Activated naive CD4-positive, alpha-beta T cell treated with anti-CD3 and anti-CD28 coated beads, Interleukin-2, amount 10 ng/mL, durations not matched to agents 7 days and 5 days (primary cell): ENCODE measurements at regions not wholly inside any gene's neighbourhood (a gene's known extent, or its start where the extent isn't known, plus 50 kb on each side); places are given as distances from the start of the nearest gene placed in this dataset.

Experiments
- CTCF ChIA-PET: fragments of 350-600 bp; sonication (Branson Sonifier 250); formaldehyde crosslinking; loops from one replicate; lab custom pipeline; 2021; ENCODE audit warnings: antibody characterized with exemption; lab: Charles Lee
- DNase-seq: peaks from one replicate; pipeline ENCODE4 v3.0.0-alpha.2; 2020
- H3K27ac Mint-ChIP-seq: one replicate; pipeline ENCODE4 v1.8.0; 2021; ENCODE audit warnings: mild to moderate bottlenecking, moderate library complexity, mixed read lengths
- H3K27me3 Mint-ChIP-seq: one replicate; pipeline ENCODE4 v1.8.0; 2021; ENCODE audit warnings: mild to moderate bottlenecking, mixed read lengths
- H3K36me3 Mint-ChIP-seq: one replicate; pipeline ENCODE4 v1.8.0; 2021; ENCODE audit warnings: mixed read lengths
- H3K4me1 Mint-ChIP-seq: one replicate; pipeline ENCODE4 v1.8.0; 2021; ENCODE audit warnings: mixed read lengths
- H3K4me3 Mint-ChIP-seq: one replicate; pipeline ENCODE4 v1.8.0; 2021; ENCODE audit warnings: mild to moderate bottlenecking, moderate library complexity, mixed read lengths
- H3K9me3 Mint-ChIP-seq: one replicate; pipeline ENCODE4 v1.8.0; 2021; ENCODE audit warnings: mixed read lengths

- Mint-ChIP-seq H3K27me3 (no peaks in the 10 kb centered on the region), H3K4me1 (no peaks in the 10 kb centered on the region), H3K9me3 (peaks cover 4% of the 10 kb centered on the region), H3K27ac (no peak overlapping the region), H3K36me3 (no peaks in the 10 kb centered on the region), H3K4me3 (no peak overlapping the region)
- CTCF ChIA-PET: no interaction called here
- no peak for DNase-seq
Measured at GRCh38 chr1:104353580-104353979, 603.9 kb downstream of the AMY1C start.

DNA sequence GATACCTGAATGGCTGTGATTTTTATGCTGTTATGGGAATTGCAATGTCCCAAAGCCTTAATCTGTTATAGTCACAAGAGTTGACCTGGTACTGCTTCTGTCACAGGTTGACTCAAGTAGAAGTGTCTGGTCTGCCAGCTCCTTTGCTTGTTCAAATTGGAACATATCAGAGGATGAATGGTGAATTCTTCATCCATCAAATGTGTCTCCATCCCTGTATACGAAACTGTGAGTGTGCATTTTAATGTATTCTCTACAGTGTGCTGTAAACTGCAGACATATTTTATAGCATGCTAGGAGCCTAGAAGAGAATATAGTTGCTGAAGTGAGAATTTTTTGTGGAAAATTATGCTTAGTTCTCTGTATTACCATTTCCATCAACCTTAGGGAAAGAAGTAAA lies 608.4 kb downstream of the AMY1C start:
- no peaks in the 10 kb centered on the region for H3K27me3 Mint-ChIP-seq

DNA sequence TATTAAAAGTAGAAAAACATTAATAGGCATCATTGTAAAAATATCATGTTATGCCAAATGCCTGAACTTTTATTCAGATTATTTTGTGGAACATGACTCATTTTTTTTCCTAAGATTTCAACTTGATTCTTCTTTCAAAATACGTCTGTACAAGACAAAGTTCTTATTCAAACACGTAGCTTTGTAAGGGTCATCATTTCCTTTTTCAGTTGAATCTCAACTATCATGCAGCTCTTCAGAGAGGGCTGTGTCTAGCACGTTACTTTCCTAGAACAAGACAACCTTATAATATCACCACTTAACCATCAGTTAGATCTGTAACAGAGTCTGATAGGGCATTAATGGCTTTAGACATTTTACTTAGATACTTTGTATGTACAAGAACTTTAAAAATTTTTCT lies 608.9 kb downstream of the AMY1C start:
- no peaks in the 10 kb centered on the region for H3K4me1 Mint-ChIP-seq
- peaks cover 10% of the 10 kb centered on the region for H3K9me3 Mint-ChIP-seq
- no peak for DNase-seq
- no peaks in the 10 kb centered on the region for H3K27me3 Mint-ChIP-seq
- H3K27ac Mint-ChIP-seq: no peak overlapping the region
- H3K36me3 Mint-ChIP-seq: no peaks in the 10 kb centered on the region
- CTCF ChIA-PET: no interaction called here
- H3K4me3 Mint-ChIP-seq: no peak overlapping the region

More for the DNA sequence above, 608.4 kb downstream of the AMY1C start:
- H3K4me3 Mint-ChIP-seq: no peak overlapping the region
- H3K36me3 Mint-ChIP-seq: no peaks in the 10 kb centered on the region
- CTCF ChIA-PET: no interaction called here
- no peaks in the 10 kb centered on the region for H3K4me1 Mint-ChIP-seq
- H3K27ac Mint-ChIP-seq: no peak overlapping the region
- DNase-seq: no peak
- peaks cover 10% of the 10 kb centered on the region for H3K9me3 Mint-ChIP-seq

DNA sequence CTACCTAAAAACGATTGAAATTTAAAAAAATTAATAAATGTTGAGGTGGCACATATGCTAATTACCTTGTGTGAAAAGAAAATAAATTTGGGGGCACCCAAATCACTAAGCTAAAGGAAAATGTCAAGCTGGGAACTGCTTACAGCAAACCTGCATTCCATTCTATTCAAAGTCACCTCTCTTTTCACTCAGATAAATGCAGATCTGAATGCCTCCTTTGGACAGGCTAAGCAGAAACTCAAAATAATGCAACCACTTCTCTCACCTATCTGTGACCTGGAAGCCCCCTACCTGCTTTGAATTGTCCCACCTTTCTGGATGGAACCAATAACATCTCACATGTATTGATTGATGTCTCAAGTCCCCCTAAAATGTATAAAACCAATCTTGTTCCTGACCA lies 628.7 kb downstream of the AMY1C start:
- no peak for DNase-seq
- Mint-ChIP-seq H3K27ac (no peak overlapping the region), H3K4me3 (no peak overlapping the region), H3K4me1 (no peaks in the 10 kb centered on the region), H3K9me3 (peaks cover 36% of the 10 kb centered on the region), H3K27me3 (no peaks in the 10 kb centered on the region), H3K36me3 (no peaks in the 10 kb centered on the region)
- CTCF ChIA-PET: no interaction called here

GRCh38 chr1:104380003-104380402 lies 630.3 kb downstream of the AMY1C start:
- Mint-ChIP-seq H3K36me3 (no peaks in the 10 kb centered on the region), H3K9me3 (peaks cover 32% of the 10 kb centered on the region), H3K4me1 (no peaks in the 10 kb centered on the region), H3K4me3 (no peak overlapping the region), H3K27ac (no peak overlapping the region), H3K27me3 (no peaks in the 10 kb centered on the region)
- CTCF ChIA-PET: no interaction called here
- no peak for DNase-seq

GRCh38 chr1:104387716-104388508 lies 638.2 kb downstream of the AMY1C start:
- no peak for DNase-seq
- H3K27me3 Mint-ChIP-seq: no peaks in the 10 kb centered on the region
- CTCF ChIA-PET: no interaction called here

GRCh38 chr1:104392552-104392951 lies 642.9 kb downstream of the AMY1C start:
- peaks cover 18% of the 10 kb centered on the region for H3K9me3 Mint-ChIP-seq

More at GRCh38 chr1:104387716-104388508, 638.2 kb downstream of the AMY1C start:
- Mint-ChIP-seq H3K27ac (no peak overlapping the region), H3K9me3 (peaks cover 3% of the 10 kb centered on the region), H3K4me3 (no peak overlapping the region), H3K4me1 (no peaks in the 10 kb centered on the region), H3K36me3 (no peaks in the 10 kb centered on the region)

GRCh38 chr1:104402178-104402577 lies 652.5 kb downstream of the AMY1C start:
- Mint-ChIP-seq H3K4me1 (no peaks in the 10 kb centered on the region), H3K4me3 (no peak overlapping the region)

More at GRCh38 chr1:104392552-104392951, 642.9 kb downstream of the AMY1C start:
- no peaks in the 10 kb centered on the region for H3K36me3 Mint-ChIP-seq
- CTCF ChIA-PET: no interaction called here
- no peaks in the 10 kb centered on the region for H3K27me3 Mint-ChIP-seq
- H3K4me3 Mint-ChIP-seq: no peak overlapping the region
- H3K4me1 Mint-ChIP-seq: no peaks in the 10 kb centered on the region
- DNase-seq: no peak
- no peak overlapping the region for H3K27ac Mint-ChIP-seq

DNA sequence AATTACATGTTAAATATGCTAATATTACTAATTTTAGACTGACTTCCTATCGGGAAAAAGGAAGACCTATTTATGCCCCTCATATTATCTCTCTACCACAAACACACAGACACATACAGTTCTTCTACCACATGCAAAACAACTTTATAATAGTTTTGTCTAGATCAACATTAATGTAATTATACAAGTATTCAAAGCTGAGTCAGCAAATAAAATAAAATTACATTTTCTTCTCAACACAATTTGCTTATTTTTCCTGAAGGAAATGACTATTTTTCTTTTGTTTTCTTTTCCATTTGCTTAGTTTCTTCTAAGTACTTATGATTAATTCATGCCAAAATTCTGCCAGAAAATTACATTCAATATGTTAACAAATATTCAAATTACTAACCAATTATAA lies 654.2 kb downstream of the AMY1C start:
- CTCF ChIA-PET: no interaction called here
- no peaks in the 10 kb centered on the region for H3K27me3 Mint-ChIP-seq
- H3K4me1 Mint-ChIP-seq: no peaks in the 10 kb centered on the region
- no peak for DNase-seq
- H3K4me3 Mint-ChIP-seq: no peak overlapping the region
- no peak overlapping the region for H3K27ac Mint-ChIP-seq
- H3K9me3 Mint-ChIP-seq: peaks cover 3% of the 10 kb centered on the region
- H3K36me3 Mint-ChIP-seq: no peaks in the 10 kb centered on the region

More at GRCh38 chr1:104402178-104402577, 652.5 kb downstream of the AMY1C start:
- DNase-seq: no peak
- H3K9me3 Mint-ChIP-seq: peaks cover 7% of the 10 kb centered on the region
- H3K27ac Mint-ChIP-seq: no peak overlapping the region
- no peaks in the 10 kb centered on the region for H3K36me3 Mint-ChIP-seq
- H3K27me3 Mint-ChIP-seq: no peaks in the 10 kb centered on the region
- CTCF ChIA-PET: no interaction called here

DNA sequence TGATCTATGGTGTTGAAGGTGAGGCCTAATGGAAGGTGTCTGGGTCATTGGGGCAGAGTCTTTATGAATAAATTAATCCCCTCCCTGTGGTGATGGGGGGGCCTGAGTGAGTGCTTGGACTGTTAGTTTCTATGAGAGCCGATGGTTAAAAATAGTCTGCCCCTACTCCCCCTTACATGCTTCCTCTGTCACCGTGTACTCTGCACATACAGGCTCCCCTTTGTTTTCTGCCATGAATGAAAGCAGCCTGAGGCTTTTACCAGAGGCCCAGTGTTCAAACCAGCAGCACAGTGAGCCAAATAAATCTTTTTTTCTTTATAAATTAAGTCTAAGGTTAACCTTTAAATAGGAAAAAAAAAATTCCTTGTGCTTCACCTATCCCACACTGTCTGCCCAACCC lies 657.0 kb downstream of the AMY1C start:
- H3K36me3 Mint-ChIP-seq: no peaks in the 10 kb centered on the region
- CTCF ChIA-PET: no interaction called here
- no peak for DNase-seq
- no peaks in the 10 kb centered on the region for H3K4me1 Mint-ChIP-seq
- peaks cover 1% of the 10 kb centered on the region for H3K9me3 Mint-ChIP-seq
- no peak overlapping the region for H3K4me3 Mint-ChIP-seq
- H3K27me3 Mint-ChIP-seq: no peaks in the 10 kb centered on the region
- no peak overlapping the region for H3K27ac Mint-ChIP-seq

DNA sequence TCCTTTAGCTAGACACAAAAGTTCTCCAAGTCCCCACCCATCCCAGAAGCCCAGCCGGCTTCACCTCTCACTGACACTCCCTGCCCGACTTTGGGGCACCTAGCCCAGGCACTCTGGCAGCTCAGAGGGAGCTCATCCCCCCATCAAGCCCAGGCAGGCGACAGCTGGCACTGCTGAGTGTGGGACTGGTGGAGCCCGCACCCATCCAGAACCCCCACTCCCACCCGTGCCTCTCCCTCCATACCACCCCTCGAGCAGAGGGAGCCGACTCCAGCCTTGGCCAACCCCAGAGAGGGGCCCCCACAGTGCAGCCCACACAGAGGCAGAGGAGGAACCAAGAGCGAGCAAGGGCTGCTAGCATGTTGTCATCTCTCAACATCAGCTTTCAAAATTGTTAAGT lies 658.6 kb downstream of the AMY1C start:
- CTCF ChIA-PET: no interaction called here

DNA sequence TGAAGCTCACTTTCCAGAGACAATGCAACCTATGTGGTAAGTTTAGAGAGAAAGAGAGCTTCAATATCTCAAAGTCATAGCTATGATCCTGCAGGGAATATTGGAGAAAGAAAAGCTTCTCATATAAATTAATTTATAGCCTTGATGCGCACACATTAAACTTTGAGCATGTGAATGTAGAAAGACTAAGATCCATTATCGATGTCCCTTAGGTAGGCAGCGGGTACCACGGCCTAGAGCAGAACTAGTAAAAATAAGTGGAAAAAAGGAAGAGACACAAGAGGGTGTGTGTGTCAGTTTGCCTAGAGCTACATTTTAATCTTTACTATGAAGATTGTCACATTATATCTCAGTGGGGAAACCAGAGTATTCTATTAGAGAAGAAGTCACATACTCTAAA lies 685.6 kb downstream of the AMY1C start:
- Mint-ChIP-seq H3K4me1 (no peaks in the 10 kb centered on the region), H3K27me3 (no peaks in the 10 kb centered on the region), H3K9me3 (peaks cover 4% of the 10 kb centered on the region), H3K36me3 (no peaks in the 10 kb centered on the region), H3K4me3 (no peak overlapping the region), H3K27ac (no peak overlapping the region)
- no peak for DNase-seq
- CTCF ChIA-PET: no interaction called here

More for the DNA sequence above, 658.6 kb downstream of the AMY1C start:
- no peak overlapping the region for H3K4me3 Mint-ChIP-seq
- no peaks in the 10 kb centered on the region for H3K4me1 Mint-ChIP-seq
- DNase-seq: no peak
- no peak overlapping the region for H3K27ac Mint-ChIP-seq
- H3K27me3 Mint-ChIP-seq: no peaks in the 10 kb centered on the region
- no peaks in the 10 kb centered on the region for H3K36me3 Mint-ChIP-seq
- H3K9me3 Mint-ChIP-seq: no peaks in the 10 kb centered on the region

DNA sequence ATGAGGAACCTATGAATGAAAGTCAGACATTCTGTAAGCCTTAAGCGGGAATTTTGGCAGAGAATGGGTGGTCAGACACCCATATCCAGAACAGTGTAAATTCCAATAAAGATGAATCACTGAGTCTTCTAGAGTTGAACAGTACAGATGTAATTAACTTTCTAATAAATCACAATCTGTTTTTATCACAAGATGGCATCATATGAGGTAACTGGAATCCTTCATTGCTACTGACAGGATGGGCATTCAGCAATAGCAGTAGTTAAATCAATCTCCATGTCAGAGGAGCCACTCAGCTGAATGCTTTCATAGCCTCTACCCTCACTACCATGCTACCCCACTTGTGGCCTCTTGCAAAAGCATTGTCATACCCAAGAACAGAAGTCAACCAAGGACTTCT lies 690.3 kb downstream of the AMY1C start:
- Mint-ChIP-seq H3K27me3 (no peaks in the 10 kb centered on the region), H3K4me1 (no peaks in the 10 kb centered on the region), H3K27ac (no peak overlapping the region), H3K4me3 (no peak overlapping the region), H3K9me3 (peaks cover 12% of the 10 kb centered on the region), H3K36me3 (no peaks in the 10 kb centered on the region)
- DNase-seq: no peak
- CTCF ChIA-PET: no interaction called here

DNA sequence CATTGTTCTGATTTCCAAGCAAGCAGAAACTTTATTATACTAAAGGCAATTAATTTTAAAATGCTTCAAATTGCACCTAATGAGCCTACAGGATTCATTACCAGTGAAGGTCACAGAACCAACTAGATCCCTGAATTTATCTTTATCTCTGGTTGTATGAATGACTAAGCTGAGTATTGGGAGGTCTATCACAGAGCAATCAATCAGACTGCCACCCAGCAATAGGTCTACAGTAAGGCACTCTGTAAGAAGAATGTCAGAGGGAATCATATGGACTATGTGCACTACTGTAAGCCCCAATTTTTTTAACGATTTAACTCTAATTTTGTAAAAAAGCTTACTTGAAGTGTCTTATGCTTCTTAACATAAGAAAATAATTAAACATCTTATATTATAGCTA lies 707.0 kb downstream of the AMY1C start:
- Mint-ChIP-seq H3K4me3 (no peak overlapping the region), H3K9me3 (peaks cover 27% of the 10 kb centered on the region), H3K27me3 (no peaks in the 10 kb centered on the region), H3K4me1 (no peaks in the 10 kb centered on the region), H3K27ac (no peak overlapping the region), H3K36me3 (no peaks in the 10 kb centered on the region)
- no peak for DNase-seq
- CTCF ChIA-PET: no interaction called here

GRCh38 chr1:104459886-104460285 lies 710.2 kb downstream of the AMY1C start:
- Mint-ChIP-seq H3K9me3 (peaks cover 27% of the 10 kb centered on the region), H3K36me3 (no peaks in the 10 kb centered on the region), H3K27me3 (no peaks in the 10 kb centered on the region), H3K27ac (no peak overlapping the region), H3K4me3 (no peak overlapping the region), H3K4me1 (no peaks in the 10 kb centered on the region)
- CTCF ChIA-PET: no interaction called here
- DNase-seq: no peak
